ENCODE measurements at regions not wholly inside any gene's neighbourhood (a gene's known extent, or its start where the extent isn't known, plus 50 kb on each side); places are given as distances from the start of the nearest gene placed in this dataset.

- DNase-seq, result no peak
Measured at GRCh38 chr16:5449901-5450300, 352.3 kb upstream of the EEF2KMT start.

GRCh38 chr16:5448798-5449197, 351.2 kb upstream of the EEF2KMT start:
- no peak for DNase-seq

- DNase-seq, result no peak
Measured at GRCh38 chr16:5447734-5448133, 350.1 kb upstream of the EEF2KMT start.

- DNase-seq, result no peak
Measured at GRCh38 chr16:5446623-5447240, 349.1 kb upstream of the EEF2KMT start.

GRCh38 chr16:5444189-5444588, 346.6 kb upstream of the EEF2KMT start:
- no peak for DNase-seq

GRCh38 chr16:5442986-5443385, 345.4 kb upstream of the EEF2KMT start:
- no peak for DNase-seq

GRCh38 chr16:5442054-5442453, 344.5 kb upstream of the EEF2KMT start:
- no peak for DNase-seq

- DNase-seq, result no peak
Measured at GRCh38 chr16:5438591-5438990, 341.0 kb upstream of the EEF2KMT start.

- no peak for DNase-seq
Measured at GRCh38 chr16:5433587-5433986, 336.0 kb upstream of the EEF2KMT start.

- no peak for DNase-seq
Measured at GRCh38 chr16:5432166-5432565, 334.6 kb upstream of the EEF2KMT start.

GRCh38 chr16:5430598-5430997, 333.0 kb upstream of the EEF2KMT start:
- DNase-seq, result no peak

GRCh38 chr16:5428932-5429331, 331.3 kb upstream of the EEF2KMT start:
- no peak for DNase-seq

- no peak for DNase-seq
Measured at GRCh38 chr16:5427571-5427970, 330.0 kb upstream of the EEF2KMT start.

GRCh38 chr16:5422643-5423496, 325.3 kb upstream of the EEF2KMT start:
- no peak for DNase-seq

GRCh38 chr16:5422047-5422446, 324.5 kb upstream of the EEF2KMT start:
- no peak for DNase-seq

GRCh38 chr16:5416013-5416412, 318.4 kb upstream of the EEF2KMT start:
- DNase-seq, result no peak

- no peak for DNase-seq
Measured at GRCh38 chr16:5415123-5415522, 317.5 kb upstream of the EEF2KMT start.

- no peak for DNase-seq
Measured at GRCh38 chr16:5412731-5413130, 315.1 kb upstream of the EEF2KMT start.

GRCh38 chr16:5398203-5398602, 300.6 kb upstream of the EEF2KMT start:
- no peak for DNase-seq

GRCh38 chr16:5396880-5397279, 299.3 kb upstream of the EEF2KMT start:
- no peak for DNase-seq

GRCh38 chr16:5393070-5393469, 295.5 kb upstream of the EEF2KMT start:
- DNase-seq, result no peak

- DNase-seq, result peak; percentile 28
Measured at GRCh38 chr16:5386989-5387388, 289.4 kb upstream of the EEF2KMT start.

GRCh38 chr16:5385811-5386210, 288.2 kb upstream of the EEF2KMT start:
- DNase-seq, result no peak

- DNase-seq, result no peak
Measured at GRCh38 chr16:5385115-5385514, 287.5 kb upstream of the EEF2KMT start.

- no peak for DNase-seq
Measured at GRCh38 chr16:5383737-5384136, 286.1 kb upstream of the EEF2KMT start.

All from activated CD4-positive, alpha-beta T cell treated with anti-CD3 and anti-CD28 coated beads, Interleukin-2, Interleukin-6, amounts not matched to agents 100 ng/mL and 50 ng/mL, durations not matched to agents 16 hours and 8 hours (primary cell).